Fibroblast of villous mesenchyme (primary cell): ENCODE measurements at regions not wholly inside any gene's neighbourhood (a gene's known extent, or its start where the extent isn't known, plus 50 kb on each side); places are given as distances from the start of the nearest gene placed in this dataset.

Experiments
- DNase-seq: peaks from one replicate; pipeline ENCODE4 v3.0.0-alpha.2; 2010; ENCODE audit warnings: low read depth
- H3K4me3 ChIP-seq: 2 replicates; pipeline ENCODE4 v1.5.1; 2011; ENCODE audit warnings: low read depth, mild to moderate bottlenecking, low read length
- TF ChIP-seq, protein P1 (sequence below): IDR thresholded peaks from 2 replicates; pipeline ENCODE4 v1.5.1; 2012; ENCODE audit warnings: low read depth, mild to moderate bottlenecking, low read length; ENCODE audit not compliant: insufficient read depth

GRCh38 chrX:69299951-69300714 lies 134.9 kb upstream of the PJA1 start:
- no peak for DNase-seq
- TF ChIP-seq, protein P1, sequence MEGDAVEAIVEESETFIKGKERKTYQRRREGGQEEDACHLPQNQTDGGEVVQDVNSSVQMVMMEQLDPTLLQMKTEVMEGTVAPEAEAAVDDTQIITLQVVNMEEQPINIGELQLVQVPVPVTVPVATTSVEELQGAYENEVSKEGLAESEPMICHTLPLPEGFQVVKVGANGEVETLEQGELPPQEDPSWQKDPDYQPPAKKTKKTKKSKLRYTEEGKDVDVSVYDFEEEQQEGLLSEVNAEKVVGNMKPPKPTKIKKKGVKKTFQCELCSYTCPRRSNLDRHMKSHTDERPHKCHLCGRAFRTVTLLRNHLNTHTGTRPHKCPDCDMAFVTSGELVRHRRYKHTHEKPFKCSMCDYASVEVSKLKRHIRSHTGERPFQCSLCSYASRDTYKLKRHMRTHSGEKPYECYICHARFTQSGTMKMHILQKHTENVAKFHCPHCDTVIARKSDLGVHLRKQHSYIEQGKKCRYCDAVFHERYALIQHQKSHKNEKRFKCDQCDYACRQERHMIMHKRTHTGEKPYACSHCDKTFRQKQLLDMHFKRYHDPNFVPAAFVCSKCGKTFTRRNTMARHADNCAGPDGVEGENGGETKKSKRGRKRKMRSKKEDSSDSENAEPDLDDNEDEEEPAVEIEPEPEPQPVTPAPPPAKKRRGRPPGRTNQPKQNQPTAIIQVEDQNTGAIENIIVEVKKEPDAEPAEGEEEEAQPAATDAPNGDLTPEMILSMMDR: no peak
- H3K4me3 ChIP-seq: no peak overlapping the region

- DNase-seq: no peak
- no peak overlapping the region for H3K4me3 ChIP-seq
- TF ChIP-seq, protein P1: no peak
These were observed 134.0 kb upstream of the PJA1 start for GRCh38 chrX:69299285-69299684.

- no peak for DNase-seq
- TF ChIP-seq, protein P1: no peak
- H3K4me3 ChIP-seq: no peak overlapping the region
These were observed 133.3 kb upstream of the PJA1 start for GRCh38 chrX:69298466-69299140.

- no peak overlapping the region for H3K4me3 ChIP-seq
- TF ChIP-seq, protein P1: no peak
- no peak for DNase-seq
These were observed 132.3 kb upstream of the PJA1 start for GRCh38 chrX:69297506-69297905.

- DNase-seq: no peak
- no peak overlapping the region for H3K4me3 ChIP-seq
- TF ChIP-seq, protein P1: no peak
These were observed 128.7 kb upstream of the PJA1 start for GRCh38 chrX:69293776-69294601.

DNA sequence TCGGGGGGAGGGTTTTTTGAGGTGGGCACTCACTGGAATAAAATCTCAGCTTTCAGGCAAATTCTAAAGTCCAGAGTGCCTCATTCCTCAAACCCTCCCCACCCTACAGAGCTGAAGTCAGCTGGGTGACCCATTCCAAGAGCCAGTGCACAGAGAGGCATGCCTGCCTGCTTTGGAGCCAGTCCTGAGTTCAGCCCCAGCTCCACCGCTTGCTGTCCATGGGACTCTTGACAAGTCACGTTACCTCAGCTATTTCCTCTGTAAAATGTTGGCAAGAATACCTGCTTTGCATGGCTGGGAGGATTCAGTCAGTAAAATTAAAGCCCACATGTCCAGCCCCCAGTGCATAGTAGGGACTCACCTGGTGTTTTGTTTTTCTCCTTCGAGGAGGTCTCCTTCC lies 125.9 kb upstream of the PJA1 start:
- DNase-seq: no peak
- no peak overlapping the region for H3K4me3 ChIP-seq
- TF ChIP-seq, protein P1: no peak
